Epithelial cell of esophagus (primary cell): ENCODE measurements at regions not wholly inside any gene's neighbourhood (a gene's known extent, or its start where the extent isn't known, plus 50 kb on each side); places are given as distances from the start of the nearest gene placed in this dataset.

Experiments
- DNase-seq: peaks from one replicate; pipeline ENCODE4 v3.0.0; 2010; ENCODE audit warnings: low read depth
- H3K4me3 ChIP-seq: 2 replicates; pipeline ENCODE4 v1.5.1; 2011; ENCODE audit warnings: mild to moderate bottlenecking, low read length, control low read depth
- CTCF ChIP-seq: IDR thresholded peaks from 2 replicates; pipeline ENCODE4 v1.5.1; 2011; ENCODE audit warnings: low read depth, mild to moderate bottlenecking, low read length, control low read depth, inconsistent platforms; ENCODE audit not compliant: insufficient read depth; ENCODE audit errors: missing control alignments

- no peak for TF ChIP-seq CTCF
- DNase-seq = no peak
- no peak overlapping the region for H3K4me3 ChIP-seq
Measured at GRCh38 chr5:5050801-5051200, 89.3 kb upstream of the ADAMTS16 start.

- TF ChIP-seq CTCF = no peak
- DNase-seq = no peak
- no peak overlapping the region for H3K4me3 ChIP-seq
Measured at GRCh38 chr5:5055712-5056111, 84.4 kb upstream of the ADAMTS16 start.

GRCh38 chr5:5061836-5062235 lies 78.3 kb upstream of the ADAMTS16 start:
- no peak overlapping the region for H3K4me3 ChIP-seq
- DNase-seq = no peak
- no peak for TF ChIP-seq CTCF

DNA sequence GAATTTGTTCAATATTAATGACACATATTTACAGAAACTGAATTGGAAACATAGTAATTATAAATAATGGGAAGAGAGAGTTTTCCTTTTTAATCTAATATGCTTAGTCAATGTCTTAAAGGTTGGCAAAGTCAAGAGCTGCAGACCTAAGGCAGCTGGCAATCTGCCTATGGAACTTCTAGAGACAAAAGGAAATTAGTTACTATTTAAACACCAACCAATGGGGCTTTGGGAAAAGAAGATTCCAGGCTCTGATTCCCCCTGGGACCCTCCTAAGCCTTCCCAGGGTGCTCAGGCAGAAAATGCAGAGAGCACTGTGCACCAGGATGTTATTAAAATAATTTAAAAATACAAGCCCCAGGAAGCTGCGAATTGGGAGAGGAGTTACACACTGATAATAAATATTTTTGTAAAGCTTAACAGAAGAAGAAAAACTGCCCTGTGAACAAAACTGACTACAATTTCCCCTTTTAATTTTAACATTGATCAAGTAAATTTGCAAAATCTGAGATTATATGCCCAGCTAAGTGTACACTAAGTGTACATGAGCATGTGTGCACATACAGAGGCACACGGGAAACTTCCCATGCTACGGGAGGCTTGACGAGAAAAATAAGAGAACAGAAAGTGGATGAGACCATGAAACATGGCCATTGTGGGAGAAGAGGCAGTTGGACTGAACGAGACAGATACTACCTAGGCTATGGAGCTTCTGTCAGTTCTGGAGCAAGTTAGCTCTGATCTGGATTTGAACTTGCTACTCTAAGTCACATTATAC lies 77.4 kb upstream of the ADAMTS16 start:
- TF ChIP-seq CTCF = no peak
- no peak overlapping the region for H3K4me3 ChIP-seq
- DNase-seq = no peak

GRCh38 chr5:5063533-5063953 lies 76.6 kb upstream of the ADAMTS16 start:
- H3K4me3 ChIP-seq = no peak overlapping the region
- TF ChIP-seq CTCF = no peak
- DNase-seq = no peak

DNA sequence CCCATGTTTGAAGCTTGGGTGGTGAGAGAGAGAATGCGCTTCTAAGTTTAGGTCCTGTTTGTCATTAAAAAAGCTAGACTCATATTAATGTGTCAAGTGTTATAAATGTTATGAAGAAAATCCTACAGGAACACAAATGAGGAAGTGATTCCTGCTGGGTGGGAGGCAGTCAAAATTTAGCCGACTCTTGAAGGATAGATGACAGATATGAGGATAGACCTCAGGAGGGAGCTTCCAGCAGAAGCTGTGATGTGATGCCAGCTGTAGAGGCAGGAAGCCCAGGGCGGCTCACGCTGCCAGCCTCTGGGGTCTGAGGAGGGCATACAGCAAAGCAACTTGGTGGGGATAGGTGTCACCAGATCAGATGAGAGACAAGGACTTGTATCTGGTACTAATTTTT lies 74.7 kb upstream of the ADAMTS16 start:
- DNase-seq = no peak
- no peak for TF ChIP-seq CTCF
- no peak overlapping the region for H3K4me3 ChIP-seq
